ENCODE measurements at regions not wholly inside any gene's neighbourhood (a gene's known extent, or its start where the extent isn't known, plus 50 kb on each side); places are given as distances from the start of the nearest gene placed in this dataset.
"Not testable (repeated sequence)": the region's sequence is repeated elsewhere in the genome, so short reads cannot be mapped to it uniquely, and the experiment has no call there.

GRCh38 chr2:132309203-132309602 lies 107.4 kb upstream of the GPR39 start:
- TF ChIP-seq CTCF (IDR thresholded peaks at IDR 0.05); POLR2AphosphoS5 (IDR thresholded peaks at IDR 0.05; ENCODE audit: insufficient read depth in 1 of 2, low read depth in 1 of 2); POLR2A (IDR thresholded peaks at IDR 0.05): not testable (repeated sequence)

Data from vagina (tissue), 2 donors.